ENCODE measurements at regions not wholly inside any gene's neighbourhood (a gene's known extent, or its start where the extent isn't known, plus 50 kb on each side); places are given as distances from the start of the nearest gene placed in this dataset.
"Not testable (repeated sequence)": the region's sequence is repeated elsewhere in the genome, so short reads cannot be mapped to it uniquely, and the experiment has no call there.

DNA sequence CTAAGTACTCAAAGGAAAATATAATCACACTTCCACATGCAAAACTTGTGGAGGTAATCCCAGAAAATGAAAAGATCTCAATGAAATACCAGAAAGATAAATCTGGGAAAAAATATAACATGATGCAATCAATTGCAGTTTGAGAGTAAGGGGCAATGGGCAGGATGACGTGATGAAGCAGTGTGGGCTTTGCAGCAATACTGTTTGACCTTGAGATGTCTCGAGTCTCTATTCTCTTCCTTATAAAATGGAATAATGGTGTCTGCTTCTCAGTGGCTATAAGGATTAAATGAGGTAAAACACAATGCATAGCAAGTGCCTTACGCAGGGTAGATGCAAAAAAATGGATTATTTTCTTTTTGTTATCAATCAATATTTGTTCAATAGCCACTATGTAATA is 447.5 kb downstream of the BUD13 start:
- TF ChIP-seq ZNF274 (IDR thresholded peaks at IDR 0.05; ENCODE audit: low read depth, low read length): no peak
- H3K4me3 ChIP-seq (ENCODE audit: low read length): no peak overlapping the region

DNA sequence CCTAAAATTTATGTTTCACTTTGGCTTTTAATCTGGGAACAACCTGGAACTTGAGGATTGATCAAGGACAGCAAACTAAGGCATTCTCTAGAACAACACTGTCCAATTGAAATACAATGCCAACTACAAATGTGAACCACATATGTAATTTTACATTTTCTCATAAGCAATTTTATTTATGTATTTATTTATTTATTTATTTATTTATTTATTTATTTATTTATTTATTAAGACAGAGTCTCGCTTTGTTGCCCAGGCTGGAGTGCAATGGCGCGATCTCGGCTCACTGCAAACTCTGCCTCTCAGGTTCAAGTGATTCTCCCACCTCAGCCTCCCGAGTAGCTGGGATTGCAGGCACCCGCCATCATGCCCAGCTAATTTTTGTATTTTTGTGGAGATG is 448.7 kb downstream of the BUD13 start:
- H3K4me3 ChIP-seq (ENCODE audit: low read length): not testable (repeated sequence)

DNA sequence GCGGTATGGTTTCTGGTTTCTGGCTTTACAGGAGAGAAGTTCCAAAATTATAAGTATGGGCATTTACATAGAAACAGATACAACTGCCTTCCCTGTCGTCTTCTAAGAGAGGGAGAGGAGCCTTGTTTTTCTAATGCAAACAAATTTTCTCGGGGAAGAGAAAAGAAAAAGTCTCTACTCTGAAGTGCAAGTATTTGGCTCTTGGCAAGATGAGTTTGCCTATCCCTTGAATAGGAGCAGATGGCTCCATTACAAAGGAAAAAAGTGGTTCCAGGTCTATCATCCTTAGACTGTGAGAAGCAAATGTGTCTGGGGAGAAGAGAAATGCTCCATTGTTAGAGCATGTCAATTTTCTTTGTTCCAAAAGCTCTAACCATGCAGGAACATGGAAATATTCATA is 455.6 kb downstream of the BUD13 start:
- TF ChIP-seq ZNF274 (IDR thresholded peaks at IDR 0.05; ENCODE audit: low read depth, low read length): no peak
- no peak overlapping the region for H3K4me3 ChIP-seq (ENCODE audit: low read length)

- TF ChIP-seq ZNF274 (IDR thresholded peaks at IDR 0.05; ENCODE audit: low read depth, low read length): no peak
- no peak overlapping the region for H3K4me3 ChIP-seq (ENCODE audit: low read length)
Observed at GRCh38 chr11:116314006-116314405, 458.8 kb downstream of the BUD13 start.

- no peak for TF ChIP-seq ZNF274 (IDR thresholded peaks at IDR 0.05; ENCODE audit: low read depth, low read length)
- H3K4me3 ChIP-seq (ENCODE audit: low read length): no peak overlapping the region
Observed at GRCh38 chr11:116312570-116313391, 460.0 kb downstream of the BUD13 start.

DNA sequence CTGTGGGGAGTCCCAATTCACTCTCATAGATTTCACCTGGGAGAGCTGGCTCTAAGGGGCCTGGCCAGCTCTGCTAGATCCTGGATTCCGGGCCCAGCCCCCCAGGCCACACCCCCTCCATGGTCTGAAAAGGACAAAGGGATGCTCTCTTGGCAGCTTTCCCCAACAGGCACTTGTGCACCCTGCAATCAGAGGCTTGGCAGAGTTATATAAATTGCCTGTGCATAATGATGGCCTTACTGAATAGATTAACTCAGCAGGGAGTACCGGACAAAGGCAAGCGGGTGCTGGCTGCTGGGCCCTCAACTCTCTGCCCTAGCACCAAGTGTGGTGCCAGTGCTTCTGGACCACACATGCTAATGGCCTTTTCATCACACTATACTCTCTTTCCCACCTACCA is 461.6 kb downstream of the BUD13 start:
- H3K4me3 ChIP-seq (ENCODE audit: low read length): no peak overlapping the region
- TF ChIP-seq ZNF274 (IDR thresholded peaks at IDR 0.05; ENCODE audit: low read depth, low read length): no peak

GRCh38 chr11:116310698-116311097 is 462.1 kb downstream of the BUD13 start:
- no peak overlapping the region for H3K4me3 ChIP-seq (ENCODE audit: low read length)
- no peak for TF ChIP-seq ZNF274 (IDR thresholded peaks at IDR 0.05; ENCODE audit: low read depth, low read length)

GRCh38 chr11:116310226-116310625 is 462.6 kb downstream of the BUD13 start:
- TF ChIP-seq ZNF274 (IDR thresholded peaks at IDR 0.05; ENCODE audit: low read depth, low read length): no peak
- H3K4me3 ChIP-seq (ENCODE audit: low read length): no peak overlapping the region

GRCh38 chr11:116309446-116309845 is 463.3 kb downstream of the BUD13 start:
- no peak for TF ChIP-seq ZNF274 (IDR thresholded peaks at IDR 0.05; ENCODE audit: low read depth, low read length)
- no peak overlapping the region for H3K4me3 ChIP-seq (ENCODE audit: low read length)

GRCh38 chr11:116302756-116303155 is 470.0 kb downstream of the BUD13 start:
- no peak overlapping the region for H3K4me3 ChIP-seq (ENCODE audit: low read length)
- no peak for TF ChIP-seq ZNF274 (IDR thresholded peaks at IDR 0.05; ENCODE audit: low read depth, low read length)

- TF ChIP-seq ZNF274 (IDR thresholded peaks at IDR 0.05; ENCODE audit: low read depth, low read length): no peak
- H3K4me3 ChIP-seq (ENCODE audit: low read length): no peak overlapping the region
Observed at GRCh38 chr11:116301141-116301540, 471.6 kb downstream of the BUD13 start.

DNA sequence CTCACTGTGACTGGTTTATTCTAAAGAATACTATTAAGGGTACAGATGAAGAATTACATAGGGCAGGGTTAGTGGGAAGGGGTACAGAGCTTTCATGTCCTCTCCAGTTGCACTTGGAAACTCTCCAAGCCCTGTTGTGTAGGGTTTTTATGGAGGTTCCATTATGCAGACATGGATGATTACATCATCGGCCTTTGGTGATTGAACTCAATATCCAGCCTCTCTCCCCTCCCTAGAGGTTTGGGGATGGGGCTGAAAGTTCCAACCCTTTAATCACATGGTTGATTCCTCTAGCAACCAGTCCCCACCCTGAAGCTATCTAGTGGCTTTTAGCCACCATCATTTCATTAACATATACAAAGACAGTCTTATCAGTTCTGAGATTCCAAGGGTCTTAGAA is 472.6 kb downstream of the BUD13 start:
- no peak overlapping the region for H3K4me3 ChIP-seq (ENCODE audit: low read length)
- TF ChIP-seq ZNF274 (IDR thresholded peaks at IDR 0.05; ENCODE audit: low read depth, low read length): no peak

- no peak for TF ChIP-seq ZNF274 (IDR thresholded peaks at IDR 0.05; ENCODE audit: low read depth, low read length)
- H3K4me3 ChIP-seq (ENCODE audit: low read length): no peak overlapping the region
Observed at GRCh38 chr11:116294630-116295029, 478.2 kb downstream of the BUD13 start.

DNA sequence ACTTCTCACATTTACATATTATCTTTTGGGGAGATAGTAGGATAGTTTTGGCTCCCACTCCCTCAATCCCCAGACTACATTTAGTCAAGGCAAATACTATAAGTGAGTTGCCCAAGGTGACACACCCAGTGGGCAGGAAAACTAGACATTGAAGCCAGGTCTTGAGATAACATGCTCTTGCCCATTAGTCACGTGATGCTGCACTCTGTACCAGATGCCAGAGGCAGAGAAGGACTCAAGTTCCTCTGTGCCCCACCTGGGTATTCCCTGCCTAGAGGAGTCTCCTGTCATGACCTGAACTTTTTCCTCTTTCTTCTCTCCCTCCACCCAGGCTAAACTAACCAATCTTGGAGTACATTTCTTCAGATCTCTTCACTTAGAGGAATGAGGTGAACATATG is 484.9 kb downstream of the BUD13 start:
- H3K4me3 ChIP-seq (ENCODE audit: low read length): no peak overlapping the region
- no peak for TF ChIP-seq ZNF274 (IDR thresholded peaks at IDR 0.05; ENCODE audit: low read depth, low read length)

DNA sequence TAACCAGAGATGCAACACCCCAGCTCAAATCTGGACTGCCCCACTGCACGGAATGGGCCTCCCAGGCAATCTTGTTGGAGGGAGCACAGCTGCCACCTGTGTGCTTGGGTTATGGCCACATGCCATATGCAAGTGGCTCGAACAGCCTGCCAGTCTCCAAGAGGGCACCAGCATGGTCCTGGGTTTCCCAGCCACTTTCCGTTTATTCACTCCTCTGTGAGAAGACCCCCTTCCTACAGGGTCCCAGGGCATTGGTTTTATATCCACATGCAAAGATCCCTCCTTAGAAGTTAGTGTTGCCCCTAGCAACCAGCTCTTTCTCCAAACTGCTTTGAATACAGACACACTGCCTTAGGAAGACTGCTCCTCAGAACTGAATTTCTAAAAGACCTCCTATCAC is 487.8 kb downstream of the BUD13 start:
- H3K4me3 ChIP-seq (ENCODE audit: low read length): no peak overlapping the region
- no peak for TF ChIP-seq ZNF274 (IDR thresholded peaks at IDR 0.05; ENCODE audit: low read depth, low read length)

DNA sequence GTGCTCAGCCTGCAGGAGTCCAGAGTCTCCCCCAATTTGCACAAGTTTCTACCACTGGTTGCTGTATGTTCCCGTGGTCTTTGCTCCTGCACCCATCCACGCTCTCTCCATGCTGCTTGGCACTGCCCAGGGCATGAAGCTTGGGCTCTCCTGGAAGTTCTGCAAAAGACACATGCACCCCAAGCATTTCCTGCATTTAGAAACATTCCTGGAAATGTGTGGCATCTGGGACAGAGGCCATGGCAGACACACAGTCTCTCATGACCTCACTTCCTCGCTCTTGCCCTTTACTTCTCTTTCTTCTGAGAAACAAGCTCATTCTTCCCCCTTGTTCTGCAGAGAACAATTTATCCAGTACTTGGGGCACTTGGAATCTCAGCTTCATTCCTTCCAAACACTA is 489.5 kb downstream of the BUD13 start:
- TF ChIP-seq ZNF274 (IDR thresholded peaks at IDR 0.05; ENCODE audit: low read depth, low read length): no peak
- no peak overlapping the region for H3K4me3 ChIP-seq (ENCODE audit: low read length)

All from GM08714 (cell line).